Keratinocyte (primary cell): ENCODE measurements at regions not wholly inside any gene's neighbourhood (a gene's known extent, or its start where the extent isn't known, plus 50 kb on each side); places are given as distances from the start of the nearest gene placed in this dataset.

ENCODE experiments used
- DNase-seq: peaks from one replicate; pipeline ENCODE4 v3.0.0-alpha.2; 2011; ENCODE audit warnings: low read depth, missing footprints, low spot score
- FAIRE-seq: peaks from 2 replicates; lab custom pipeline; 2011; peaks lifted over from hg19 to GRCh38; lab: Jason Lieb, UNC
- H2AFZ ChIP-seq: 2 replicates; pipeline ENCODE4 v1.6.0; 2012; ENCODE audit warnings: low read length, control low read depth, inconsistent platforms; ENCODE audit not compliant: control insufficient read depth
- H3K27ac ChIP-seq: 2 replicates; pipeline ENCODE4 v1.5.1; 2011; ENCODE audit warnings: low read length; ENCODE audit not compliant: control insufficient read depth, insufficient read depth
- H3K27me3 ChIP-seq: 3 replicates; pipeline ENCODE4 v1.6.0; 2011; ENCODE audit warnings: low read length; ENCODE audit not compliant: control insufficient read depth, insufficient read depth; ENCODE audit errors: extremely low read depth
- H3K36me3 ChIP-seq, 2 experiments: 2 replicates in 1 of 2; 3 replicates in 1 of 2; pipeline ENCODE4 v1.5.1; 2011; ENCODE audit warnings: low read length in 2 of 2, mild to moderate bottlenecking in 1 of 2; ENCODE audit not compliant: control insufficient read depth in 2 of 2, insufficient read depth in 2 of 2; ENCODE audit errors: extremely low read depth in 1 of 2
- H3K4me1 ChIP-seq: 3 replicates; pipeline ENCODE4 v1.5.1; 2011; ENCODE audit warnings: low read length; ENCODE audit not compliant: control insufficient read depth, insufficient read depth; ENCODE audit errors: extremely low read depth
- H3K4me2 ChIP-seq: 3 replicates; pipeline ENCODE4 v1.6.0; 2011; ENCODE audit warnings: low read depth, low read length; ENCODE audit not compliant: control insufficient read depth, insufficient read depth; ENCODE audit errors: extremely low read depth
- H3K4me3 ChIP-seq, 3 experiments: fragments of 200-600 bp in 1 of 3; sonication (generic) in 1 of 3; 2 replicates in 2 of 3; 3 replicates in 1 of 3; pipeline ENCODE4 v1.5.1; 2011 to 2016; ENCODE audit warnings: low read length in 3 of 3, mild to moderate bottlenecking in 3 of 3, control low read depth in 2 of 3, inconsistent platforms in 1 of 3, low read depth in 1 of 3, mixed read lengths in 1 of 3, mixed run types in 1 of 3, moderate library complexity in 1 of 3; ENCODE audit not compliant: control insufficient read depth in 2 of 3, insufficient read depth in 2 of 3; ENCODE audit errors: extremely low read depth in 1 of 3
- H3K79me2 ChIP-seq: 2 replicates; pipeline ENCODE4 v1.6.0; 2012; ENCODE audit warnings: low read length; ENCODE audit not compliant: control insufficient read depth, insufficient read depth
- H3K9ac ChIP-seq: 3 replicates; pipeline ENCODE4 v1.6.0; 2011; ENCODE audit warnings: low read length; ENCODE audit not compliant: control insufficient read depth, insufficient read depth; ENCODE audit errors: extremely low read depth
- H3K9me1 ChIP-seq: 3 replicates; pipeline ENCODE4 v1.6.0; 2011; ENCODE audit warnings: low read length; ENCODE audit not compliant: control insufficient read depth, insufficient read depth; ENCODE audit errors: extremely low read depth
- H3K9me3 ChIP-seq: 2 replicates; pipeline ENCODE4 v1.5.1; 2012; ENCODE audit warnings: low read depth, low read length; ENCODE audit not compliant: control insufficient read depth
- H4K20me1 ChIP-seq: 3 replicates; pipeline ENCODE4 v1.6.0; 2011; ENCODE audit warnings: low read length; ENCODE audit not compliant: control insufficient read depth, insufficient read depth; ENCODE audit errors: extremely low read depth
- EZH2 ChIP-seq: IDR thresholded peaks from one replicate; pipeline ENCODE4 v1.6.1; 2012; ENCODE audit warnings: inconsistent platforms, mild to moderate bottlenecking, low read length, moderate library complexity
- dilution Hi-C: fragments of 300-500 bp; cut with MboI; formaldehyde crosslinking; loops from one replicate; pipeline ENCODE4 v1.7.0; 2020; ENCODE audit warnings: low sequenced_read_pairs; ENCODE audit not compliant: extremely low pct_ligation_motif_present
- TF ChIP-seq, protein P1 (sequence below), 3 experiments: IDR thresholded peaks in 1 of 3; conservative IDR thresholded peaks in 1 of 3; optimal IDR thresholded peaks in 1 of 3; 2 replicates in 2 of 3; 3 replicates in 1 of 3; pipeline versions ENCODE3 to v1.5.1; 2011; ENCODE audit warnings: low read length in 3 of 3, mild to moderate bottlenecking in 3 of 3, moderate library complexity in 2 of 3, control low read depth in 1 of 3, inconsistent platforms in 1 of 3; ENCODE audit not compliant: insufficient read depth in 2 of 3; ENCODE audit errors: extremely low read depth in 1 of 3

DNA sequence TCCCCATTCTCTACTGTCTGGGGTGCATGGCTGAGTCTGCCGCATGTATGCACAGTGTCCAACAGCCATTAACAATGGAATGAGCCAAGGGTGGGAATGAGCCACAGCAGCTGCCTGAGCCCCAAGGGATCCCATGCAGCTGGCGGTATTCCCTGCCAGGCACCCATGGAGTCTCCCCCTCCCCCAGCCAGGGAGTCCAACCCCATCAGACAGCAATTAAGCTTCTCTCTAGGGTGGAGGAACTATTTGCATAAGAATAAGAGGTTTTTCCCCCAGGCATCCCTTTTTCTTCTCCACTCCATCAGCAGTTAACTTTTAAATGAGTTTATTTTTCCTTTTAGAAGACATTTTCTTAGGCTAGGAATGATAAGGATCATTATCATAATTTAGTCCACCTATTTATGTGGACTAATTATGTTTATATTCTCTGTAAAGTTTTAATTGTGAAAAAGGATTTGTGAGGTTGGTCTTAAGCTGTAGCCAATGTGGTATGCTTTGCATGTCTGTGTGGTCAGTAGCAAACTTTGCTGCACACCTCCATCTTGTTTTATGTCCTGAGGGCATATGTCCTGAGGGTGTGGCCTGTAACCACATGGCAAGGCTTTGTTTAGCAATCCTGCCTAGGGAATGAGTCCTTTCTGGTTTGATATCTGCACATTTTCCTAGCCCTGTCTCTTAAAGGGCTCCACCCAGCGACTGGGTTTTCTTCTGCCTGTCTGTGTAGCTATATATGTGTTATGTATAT lies 158.9 kb upstream of the OLIG3 start:
- Histone ChIP-seq H2AFZ (no peak overlapping the region), H4K20me1 (no peaks in the 10 kb centered on the region), H3K4me2 (no peak overlapping the region), H3K4me1 (no peaks in the 10 kb centered on the region), H3K36me3 (no peaks in the 10 kb centered on the region), H3K79me2 (no peaks in the 10 kb centered on the region), H3K4me3 (no peak overlapping the region), H3K9me1 (no peaks in the 10 kb centered on the region), H3K27me3 (no peaks in the 10 kb centered on the region), H3K27ac (no peak overlapping the region), H3K9ac (no peak overlapping the region), H3K9me3 (peaks cover 2% of the 10 kb centered on the region)
- TF ChIP-seq, protein P1, sequence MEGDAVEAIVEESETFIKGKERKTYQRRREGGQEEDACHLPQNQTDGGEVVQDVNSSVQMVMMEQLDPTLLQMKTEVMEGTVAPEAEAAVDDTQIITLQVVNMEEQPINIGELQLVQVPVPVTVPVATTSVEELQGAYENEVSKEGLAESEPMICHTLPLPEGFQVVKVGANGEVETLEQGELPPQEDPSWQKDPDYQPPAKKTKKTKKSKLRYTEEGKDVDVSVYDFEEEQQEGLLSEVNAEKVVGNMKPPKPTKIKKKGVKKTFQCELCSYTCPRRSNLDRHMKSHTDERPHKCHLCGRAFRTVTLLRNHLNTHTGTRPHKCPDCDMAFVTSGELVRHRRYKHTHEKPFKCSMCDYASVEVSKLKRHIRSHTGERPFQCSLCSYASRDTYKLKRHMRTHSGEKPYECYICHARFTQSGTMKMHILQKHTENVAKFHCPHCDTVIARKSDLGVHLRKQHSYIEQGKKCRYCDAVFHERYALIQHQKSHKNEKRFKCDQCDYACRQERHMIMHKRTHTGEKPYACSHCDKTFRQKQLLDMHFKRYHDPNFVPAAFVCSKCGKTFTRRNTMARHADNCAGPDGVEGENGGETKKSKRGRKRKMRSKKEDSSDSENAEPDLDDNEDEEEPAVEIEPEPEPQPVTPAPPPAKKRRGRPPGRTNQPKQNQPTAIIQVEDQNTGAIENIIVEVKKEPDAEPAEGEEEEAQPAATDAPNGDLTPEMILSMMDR (optimal IDR thresholded peaks at IDR 0.05 in 1 of 3, IDR thresholded peaks at IDR 0.05 in 1 of 3, conservative IDR thresholded peaks at IDR 0.05 in 1 of 3; ENCODE audit: extremely low read depth in 1 of 3, insufficient read depth in 2 of 3, low read length in 3 of 3), result no peak
- no peak for TF ChIP-seq EZH2
- dilution Hi-C loops, result no loop called here
- DNase-seq (no peak), FAIRE-seq (no peak)

DNA sequence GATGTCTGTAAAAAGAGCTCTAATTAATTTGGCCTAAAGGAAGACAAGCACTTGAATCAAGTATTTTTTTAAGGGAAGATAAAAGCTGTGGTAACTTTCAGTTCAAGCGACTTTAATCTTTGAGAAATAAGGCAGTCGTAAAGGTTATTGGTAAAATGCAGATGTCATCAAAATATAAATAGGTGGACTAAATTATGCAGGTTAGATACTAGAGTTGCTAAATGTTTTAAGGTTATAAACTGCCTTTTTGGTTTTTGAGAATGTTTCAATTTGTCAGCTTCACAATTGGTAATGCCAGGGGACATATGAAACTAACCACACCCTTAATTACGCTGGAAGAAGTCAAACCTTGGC lies 159.5 kb upstream of the OLIG3 start:
- dilution Hi-C loops, result no loop called here
- FAIRE-seq (no peak), DNase-seq (no peak)
- Histone ChIP-seq H3K79me2 (no peaks in the 10 kb centered on the region), H3K9ac (no peak overlapping the region), H3K27ac (no peak overlapping the region), H3K4me2 (no peak overlapping the region), H3K27me3 (no peaks in the 10 kb centered on the region), H2AFZ (no peak overlapping the region), H3K4me1 (no peaks in the 10 kb centered on the region), H3K9me3 (peaks cover 2% of the 10 kb centered on the region), H4K20me1 (no peaks in the 10 kb centered on the region), H3K36me3 (no peaks in the 10 kb centered on the region), H3K4me3 (no peak overlapping the region), H3K9me1 (no peaks in the 10 kb centered on the region)
- TF ChIP-seq, protein P1 (optimal IDR thresholded peaks at IDR 0.05 in 1 of 3, IDR thresholded peaks at IDR 0.05 in 1 of 3, conservative IDR thresholded peaks at IDR 0.05 in 1 of 3; ENCODE audit: extremely low read depth in 1 of 3, insufficient read depth in 2 of 3, low read length in 3 of 3), result no peak
- TF ChIP-seq EZH2, result no peak
